ENCODE measurements at regions not wholly inside any gene's neighbourhood (a gene's known extent, or its start where the extent isn't known, plus 50 kb on each side); places are given as distances from the start of the nearest gene placed in this dataset.
"Not testable (repeated sequence)": the region's sequence is repeated elsewhere in the genome, so short reads cannot be mapped to it uniquely, and the experiment has no call there.

DNA sequence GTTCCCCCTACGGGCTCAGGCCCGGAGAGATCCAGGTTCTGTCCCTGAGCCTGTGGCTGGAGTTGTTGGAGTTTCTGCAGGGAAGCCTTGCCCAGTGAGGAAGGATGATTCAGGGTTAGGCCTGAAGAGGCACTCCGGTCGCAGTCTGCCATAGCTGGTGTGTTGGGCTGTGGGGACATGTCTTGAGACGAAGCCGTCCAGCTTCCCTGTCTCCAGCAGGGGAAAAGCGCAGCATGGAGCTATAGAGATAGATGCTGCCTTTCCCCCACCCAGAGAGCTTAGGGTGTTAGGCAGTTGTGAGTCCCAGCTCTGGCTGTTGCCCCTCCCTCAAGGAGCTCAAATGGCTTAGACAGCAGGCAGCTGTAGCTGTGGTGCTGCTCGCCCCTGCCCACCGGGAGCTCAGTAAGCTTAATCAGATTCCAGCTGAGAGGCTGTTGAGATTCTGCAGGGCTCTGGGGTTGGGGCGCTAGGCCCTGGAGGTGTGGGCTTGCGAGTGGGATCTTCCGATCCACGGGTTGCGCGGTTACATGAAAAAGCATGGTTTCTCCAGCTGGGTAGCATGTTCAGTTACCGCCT is 103.9 kb downstream of the PMAIP1 start:
- DNase-seq = no peak

DNA sequence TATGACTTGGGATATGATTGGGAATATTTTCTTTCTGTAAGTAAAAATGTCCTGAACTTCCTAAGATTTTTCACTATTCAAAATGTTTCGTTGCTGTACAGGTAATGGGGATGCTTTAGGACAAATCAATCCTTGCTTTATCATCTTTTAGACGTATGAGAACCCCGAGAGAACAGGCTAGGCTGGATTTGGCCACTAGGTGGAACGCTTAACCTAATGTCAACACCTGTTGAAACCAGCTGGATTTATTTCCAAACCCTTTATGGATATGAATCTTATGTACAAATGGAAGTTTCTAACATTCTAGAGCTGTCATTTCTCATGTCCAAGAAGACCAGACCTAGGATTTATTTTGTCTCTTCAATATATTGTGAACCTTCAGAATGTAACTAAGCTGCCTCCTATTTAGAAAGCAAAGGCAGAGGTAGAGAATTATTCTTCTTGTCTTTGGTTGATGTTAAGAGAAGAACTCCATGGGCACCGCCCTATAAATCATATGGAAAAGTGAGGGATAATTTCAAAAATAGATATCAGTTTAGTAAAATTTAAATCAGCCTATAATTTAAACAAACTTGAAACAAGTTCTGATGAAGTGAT is 96.7 kb downstream of the PMAIP1 start:
- peak; percentile 79 for DNase-seq

DNA sequence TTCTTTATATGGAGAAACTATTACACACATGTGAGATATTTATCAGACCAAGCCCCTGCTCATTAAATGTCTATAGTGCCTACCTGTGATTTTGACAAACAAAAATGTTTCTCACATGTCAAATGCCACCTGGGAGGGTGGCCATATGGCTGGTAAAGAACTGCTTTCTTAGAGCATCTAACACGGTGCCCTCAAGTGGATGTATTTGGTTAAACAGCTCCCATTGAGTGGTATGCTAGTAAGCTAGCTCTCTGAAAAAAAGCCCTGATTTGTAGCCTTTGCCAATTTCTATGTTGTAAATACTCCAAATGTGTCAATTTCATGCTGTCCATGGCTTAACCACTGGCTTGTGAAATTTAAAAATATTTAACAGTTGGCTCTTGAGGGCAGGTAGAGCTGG is 94.6 kb downstream of the PMAIP1 start:
- peak; percentile 29 for DNase-seq

DNA sequence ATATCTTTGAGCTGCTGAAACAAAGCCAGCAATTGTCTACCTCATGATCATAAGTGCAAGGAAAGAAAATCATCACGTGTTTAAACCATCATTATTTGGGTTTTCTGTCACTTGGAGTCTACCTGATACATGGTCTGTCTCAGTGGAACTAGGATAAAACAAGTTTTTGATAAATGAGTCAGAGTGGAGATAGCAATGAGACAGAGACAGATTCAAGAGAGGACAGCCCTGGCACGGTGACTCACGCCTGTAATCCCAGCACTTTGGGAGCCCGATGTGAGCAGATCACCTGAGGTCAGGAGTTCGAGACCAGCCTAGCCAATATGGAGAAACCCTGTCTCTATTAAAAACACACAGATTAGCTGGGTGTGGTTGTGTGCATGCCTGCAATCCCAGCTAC is 93.8 kb downstream of the PMAIP1 start:
- no peak for DNase-seq

DNA sequence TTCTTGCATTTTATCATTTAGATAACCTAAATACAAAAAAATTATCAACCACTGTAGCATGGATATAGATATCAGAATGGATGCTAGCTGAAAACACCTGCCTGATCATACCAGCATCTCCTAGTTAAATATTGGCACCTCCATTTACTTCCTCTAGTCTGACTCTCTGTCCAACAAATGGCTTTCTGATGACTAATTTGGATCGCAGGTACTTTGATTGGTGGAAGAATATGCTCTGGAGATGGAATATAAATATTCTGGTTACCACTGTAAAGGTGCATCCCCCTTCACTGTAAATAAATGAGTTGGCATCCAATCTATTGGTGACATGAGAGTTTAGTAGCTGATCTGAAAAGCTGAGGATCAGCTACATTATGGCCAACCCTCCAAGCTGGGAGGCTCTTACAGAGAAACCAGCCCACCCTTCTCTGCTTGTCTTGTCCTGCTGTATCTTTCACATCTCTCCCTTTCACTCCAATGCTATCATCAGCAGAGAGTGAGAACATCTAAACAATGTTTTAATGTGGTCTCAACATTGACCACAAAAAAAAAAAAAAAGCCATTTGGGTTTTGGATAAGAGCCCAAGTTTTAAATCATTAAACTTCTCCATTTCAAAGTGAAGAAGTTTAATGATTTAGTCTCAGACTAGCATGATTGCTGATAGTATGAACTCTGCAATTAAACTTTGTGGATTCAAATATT is 90.5 kb downstream of the PMAIP1 start:
- no peak for DNase-seq

DNA sequence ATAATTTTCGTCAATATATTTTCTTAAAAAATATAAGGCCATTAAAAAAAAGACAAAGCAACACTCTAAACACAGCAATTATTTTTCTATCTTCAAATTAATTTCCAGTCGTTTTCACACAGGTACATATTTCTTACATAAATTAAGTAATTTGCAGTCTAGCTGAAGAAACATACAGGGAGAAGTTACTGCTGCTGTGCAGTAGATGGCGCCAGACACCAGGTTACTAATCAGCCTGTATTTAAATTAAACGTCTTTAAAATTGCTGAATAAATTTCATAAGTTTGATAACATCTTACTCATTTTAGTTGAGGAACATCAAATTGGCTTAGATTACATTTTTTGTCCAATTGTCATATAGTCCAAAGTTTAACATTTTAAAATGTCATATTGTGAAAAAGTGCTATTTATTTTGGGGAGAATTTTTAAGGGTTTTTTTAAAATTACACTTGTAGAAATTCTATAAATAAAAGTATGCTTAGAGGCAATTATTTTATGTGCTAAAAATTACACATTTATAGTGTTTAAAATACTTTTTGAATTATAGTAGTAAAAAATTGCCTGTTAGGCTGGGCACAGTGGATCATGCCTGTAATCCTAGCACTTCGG is 88.4 kb downstream of the PMAIP1 start:
- DNase-seq = peak; percentile 34

DNA sequence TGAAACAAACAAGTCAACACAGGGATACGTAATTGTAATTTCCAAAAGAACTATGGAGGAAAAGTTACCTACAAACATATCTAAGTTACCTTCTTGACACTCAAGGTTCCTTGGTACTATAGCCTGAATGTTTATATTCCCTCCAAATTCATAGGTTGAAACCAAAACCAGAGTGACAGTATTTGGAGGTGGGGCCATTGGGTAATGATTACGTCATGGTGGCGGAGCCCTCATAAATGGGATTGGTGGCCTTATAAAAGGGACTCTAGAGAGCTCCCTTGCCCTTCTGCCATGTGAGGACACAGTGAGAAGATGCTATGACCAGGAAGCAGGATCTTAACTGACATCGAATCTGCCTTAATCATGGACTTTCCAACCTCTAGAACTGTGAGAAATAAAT is 87.3 kb downstream of the PMAIP1 start:
- no peak for DNase-seq

DNA sequence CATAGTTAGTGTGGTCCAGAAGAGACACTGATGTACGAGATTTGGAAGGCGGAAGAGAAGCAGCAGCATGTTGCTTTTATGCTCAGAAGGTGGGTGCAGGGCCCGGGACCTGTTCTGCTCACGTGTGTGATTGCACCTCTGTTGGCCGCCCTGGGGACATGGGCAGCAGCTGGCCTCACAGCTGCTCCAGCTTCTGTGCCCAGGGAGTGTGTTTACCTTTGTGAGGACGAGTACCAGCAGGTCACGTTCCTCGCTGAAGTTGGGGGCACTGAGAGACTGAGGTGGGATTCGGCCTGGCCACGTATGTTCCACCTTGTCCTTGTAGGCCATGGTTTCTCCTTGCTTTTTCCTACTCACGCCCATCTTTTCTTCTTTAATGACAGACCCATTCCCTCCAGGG is 86.3 kb downstream of the PMAIP1 start:
- DNase-seq = no peak

DNA sequence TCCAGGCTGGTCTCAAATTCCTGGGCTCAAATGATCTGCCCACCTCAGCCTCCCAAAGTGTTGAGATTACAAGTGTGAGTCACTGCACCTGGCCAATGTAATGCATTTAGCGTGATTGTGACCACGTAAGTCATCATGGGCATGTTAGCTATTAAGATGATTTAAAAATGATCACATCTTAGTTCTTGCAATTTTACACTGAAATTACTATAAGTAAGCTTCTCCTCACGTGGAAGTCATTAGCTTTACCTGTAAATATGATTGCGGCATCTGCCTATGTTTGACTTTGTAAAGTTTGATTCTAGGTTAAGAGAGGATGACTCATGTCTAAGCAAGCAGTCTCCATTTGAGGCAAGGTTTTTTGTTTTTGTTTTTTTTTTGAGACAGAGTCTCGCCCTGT is 85.5 kb downstream of the PMAIP1 start:
- DNase-seq = no peak

DNA sequence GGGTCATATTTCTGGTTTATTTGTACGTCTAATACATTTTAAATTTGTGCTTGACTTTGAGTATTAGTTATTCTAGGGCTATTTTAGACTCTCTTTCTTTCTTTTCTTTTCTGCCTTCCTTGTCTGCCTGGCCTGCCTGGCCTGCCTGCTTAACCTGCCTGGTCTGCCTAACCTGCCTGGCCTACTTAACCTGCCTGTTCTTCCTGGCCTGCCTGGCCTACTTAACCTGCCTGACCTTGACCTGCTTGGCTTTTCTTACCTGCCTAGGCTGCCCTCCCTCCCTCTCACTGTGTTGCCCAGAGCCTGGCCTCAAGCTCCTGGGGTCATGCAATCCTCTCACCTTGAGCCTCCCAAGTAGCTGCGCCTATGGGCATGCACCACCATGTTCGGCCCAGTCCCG is 83.7 kb downstream of the PMAIP1 start:
- no peak for DNase-seq

DNA sequence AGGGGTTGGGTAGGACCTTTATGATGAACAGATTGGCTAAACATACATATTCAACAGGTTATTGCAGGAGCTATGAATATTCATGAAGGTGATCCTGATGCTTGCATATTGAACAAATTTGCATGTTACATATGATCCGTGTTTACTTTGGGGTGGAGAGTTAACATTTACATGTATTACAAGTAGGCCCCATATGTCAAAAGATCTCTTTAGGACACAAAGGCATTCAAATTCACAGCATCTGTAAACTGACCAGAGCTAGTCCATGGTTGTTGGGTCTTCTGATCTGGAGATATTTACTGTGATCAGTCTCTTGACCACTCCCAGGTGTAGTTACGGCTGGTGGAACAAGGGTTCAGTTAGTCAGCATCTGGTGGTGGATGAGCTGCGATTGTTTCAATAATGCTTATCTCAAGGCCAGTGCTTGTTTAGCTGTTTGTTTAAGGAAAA is 80.4 kb downstream of the PMAIP1 start:
- no peak for DNase-seq

DNA sequence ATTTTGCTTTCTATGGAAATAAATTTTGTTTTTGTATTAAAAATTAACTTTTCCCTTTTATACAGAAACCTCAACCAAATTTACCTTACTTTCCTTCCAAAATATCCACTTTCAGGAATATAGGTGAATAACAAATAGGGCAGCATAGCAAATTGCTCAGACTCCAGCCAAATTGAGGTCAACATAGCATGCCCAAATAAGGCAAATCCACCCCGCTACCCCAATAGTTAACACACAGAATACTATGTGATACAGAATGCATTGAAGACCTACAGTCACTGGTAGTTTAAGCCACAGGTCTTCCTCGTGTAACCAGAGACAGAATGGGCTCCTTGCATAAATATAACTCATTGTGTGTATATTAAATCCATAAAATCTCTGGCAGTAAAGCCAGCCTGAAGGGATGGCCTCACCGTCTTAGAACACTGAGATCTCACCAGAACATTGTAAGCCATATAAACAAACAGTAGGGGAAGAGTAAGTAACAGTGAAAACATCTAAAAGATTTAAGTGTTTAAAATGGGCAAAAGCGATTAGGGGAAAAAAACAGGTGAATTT is 72.2 kb downstream of the PMAIP1 start:
- DNase-seq = no peak

DNA sequence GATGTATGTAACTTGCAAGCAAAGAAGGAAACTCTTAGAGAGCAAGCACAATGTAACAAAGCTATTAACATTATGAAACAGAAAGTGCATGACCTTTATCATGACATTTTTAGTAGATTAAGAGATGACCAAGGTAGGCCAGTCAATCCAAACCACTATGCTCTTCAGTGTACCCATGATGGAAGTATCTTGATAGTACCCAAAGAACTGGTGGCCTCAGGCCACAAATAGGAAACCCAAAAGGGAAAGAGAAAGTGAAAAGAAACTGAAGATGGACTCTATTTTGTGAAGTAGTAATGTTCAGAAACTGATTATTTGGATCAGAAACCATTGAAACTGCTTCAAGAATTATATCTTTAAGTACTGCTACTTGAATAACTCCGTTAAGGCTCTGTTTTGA is 71.3 kb downstream of the PMAIP1 start:
- DNase-seq = not testable (repeated sequence)

DNA sequence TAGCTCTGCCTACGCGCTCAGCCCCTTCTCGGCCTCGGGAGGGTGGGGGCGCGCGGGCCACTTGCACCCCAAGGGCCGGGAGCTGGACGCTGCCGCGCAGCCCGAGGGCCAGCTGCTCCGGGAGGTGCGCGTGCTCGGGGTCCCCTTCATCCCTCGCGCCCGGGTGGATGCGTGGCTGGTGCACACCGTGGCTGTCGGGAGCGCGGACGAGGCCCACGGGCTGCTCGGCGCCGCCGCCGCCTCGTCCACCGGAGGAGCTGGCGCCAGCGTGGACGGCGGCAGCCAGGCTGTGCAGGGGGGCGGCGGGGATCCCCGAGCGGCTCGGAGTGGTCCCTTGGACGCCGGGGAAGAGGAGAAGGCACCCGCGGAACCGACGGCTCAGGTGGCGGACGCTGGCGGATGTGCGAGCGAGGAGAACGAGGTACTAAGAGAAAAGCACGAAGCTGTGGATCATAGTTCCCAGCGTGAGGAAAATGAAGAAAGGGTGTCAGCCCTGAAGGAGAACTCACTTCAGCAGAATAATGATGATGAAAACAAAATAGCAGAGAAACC is 69.8 kb downstream of the PMAIP1 start:
- not testable (repeated sequence) for DNase-seq

DNA sequence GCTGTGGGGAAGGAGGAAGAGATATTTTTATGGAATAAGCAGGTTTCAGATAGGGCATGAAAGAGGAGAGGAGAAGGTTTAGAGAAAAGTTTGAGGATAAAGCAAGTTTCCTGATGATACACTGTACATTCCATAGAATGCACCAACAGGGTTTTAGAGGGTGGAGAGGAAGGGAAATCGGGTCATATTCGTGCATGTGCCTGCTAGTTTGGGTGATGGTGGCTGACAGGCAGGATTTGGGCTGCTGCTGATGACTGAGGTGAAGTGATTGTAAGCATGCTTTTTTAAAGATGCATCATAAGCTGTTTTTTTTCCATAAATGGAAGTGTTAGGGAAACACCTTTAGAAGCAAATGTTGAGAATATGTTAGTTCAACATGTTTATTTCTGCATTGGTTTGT is 68.8 kb downstream of the PMAIP1 start:
- no peak for DNase-seq

DNA sequence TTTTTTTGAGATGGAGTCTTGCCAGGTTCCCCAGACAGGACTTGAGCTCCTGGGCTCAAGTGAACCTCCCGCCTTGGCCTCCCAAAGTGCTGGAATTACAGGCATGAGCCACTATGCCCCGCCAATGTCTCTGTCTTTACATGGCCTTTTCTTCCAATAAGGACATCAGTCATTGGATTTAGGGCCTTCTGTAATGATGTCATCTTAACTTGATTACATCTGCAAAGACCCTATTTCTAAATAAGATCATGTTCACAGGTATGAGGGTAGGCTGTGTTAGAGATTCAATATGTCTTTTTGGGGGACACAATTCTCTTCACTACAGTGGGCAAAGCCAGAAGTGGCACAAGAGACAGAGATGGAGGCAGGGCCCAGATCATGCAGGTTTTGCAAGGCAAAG is 68.1 kb downstream of the PMAIP1 start:
- no peak for DNase-seq

DNA sequence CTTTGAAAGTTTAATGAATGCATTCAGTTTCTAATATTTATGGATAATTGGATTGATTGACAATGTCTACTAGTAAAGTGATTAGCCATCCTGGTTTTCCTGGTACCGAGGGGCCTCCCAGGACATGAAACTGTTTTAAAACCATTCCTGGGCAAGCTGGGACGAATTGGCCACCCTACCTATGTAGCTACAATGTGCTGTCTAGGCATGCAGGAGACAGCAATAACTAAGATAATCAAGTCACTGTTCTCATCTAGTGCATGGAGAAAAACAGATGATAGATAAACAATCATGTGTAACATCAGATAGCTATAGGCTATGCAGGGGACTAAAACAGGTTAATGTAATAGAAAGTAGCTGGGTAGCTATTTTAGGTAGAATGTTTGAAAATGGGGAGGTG is 67.1 kb downstream of the PMAIP1 start:
- no peak for DNase-seq

DNA sequence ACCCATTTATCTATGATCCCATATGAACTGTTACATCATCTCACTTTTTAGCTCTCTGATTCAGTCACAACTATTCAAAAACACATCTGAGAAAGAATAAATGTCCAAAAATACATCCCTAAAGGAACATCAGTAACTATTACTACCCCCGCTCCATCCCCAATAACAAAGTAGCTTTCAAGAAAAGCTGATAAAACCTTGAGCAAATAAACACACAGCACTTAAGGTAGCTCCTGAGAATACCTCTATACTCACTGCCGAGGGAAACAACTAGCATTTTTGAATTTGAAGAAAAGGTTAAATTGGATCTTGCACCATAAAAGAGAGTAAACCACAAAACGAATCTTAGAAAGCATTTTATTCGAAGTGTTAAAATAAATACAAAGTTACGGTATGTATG is 63.4 kb downstream of the PMAIP1 start:
- DNase-seq = no peak

DNA sequence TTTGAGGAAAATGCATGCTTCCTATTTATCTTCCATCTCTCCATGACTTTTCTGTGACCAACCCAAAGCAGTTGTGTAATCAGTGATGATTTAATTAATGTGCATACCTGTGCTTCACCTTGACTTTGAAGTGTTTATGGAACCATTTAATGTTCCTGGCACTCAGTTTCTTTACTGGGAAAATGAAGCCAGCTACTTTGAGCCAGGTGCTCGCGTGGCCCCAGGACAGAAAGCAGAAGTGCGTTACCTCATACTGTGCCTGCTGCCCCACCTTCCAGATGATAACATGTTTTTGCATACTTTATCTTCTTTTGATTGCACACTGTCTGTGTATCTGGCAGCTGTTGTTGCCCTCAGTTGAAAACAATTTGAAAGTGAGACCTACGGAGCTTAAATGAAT is 61.3 kb downstream of the PMAIP1 start:
- DNase-seq = peak; percentile 74

DNA sequence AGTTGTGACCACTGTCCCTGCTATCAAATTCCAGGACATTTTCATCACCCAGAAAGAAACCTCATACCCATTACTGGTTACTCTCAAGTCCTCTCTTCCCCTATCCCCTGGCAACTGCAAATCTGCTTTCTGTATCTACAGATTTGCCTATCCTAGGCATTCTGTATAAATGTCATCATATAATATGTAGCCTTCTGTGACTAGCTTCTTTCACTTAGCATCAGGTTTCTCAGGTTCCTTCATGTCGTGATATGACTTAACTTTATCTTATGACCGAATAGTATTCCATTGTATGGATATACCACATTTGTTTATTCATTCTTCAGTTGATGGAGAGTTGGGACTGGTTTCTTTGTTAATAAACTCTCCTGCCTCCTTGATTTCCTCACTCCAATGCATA is 60.5 kb downstream of the PMAIP1 start:
- no peak for DNase-seq

DNA sequence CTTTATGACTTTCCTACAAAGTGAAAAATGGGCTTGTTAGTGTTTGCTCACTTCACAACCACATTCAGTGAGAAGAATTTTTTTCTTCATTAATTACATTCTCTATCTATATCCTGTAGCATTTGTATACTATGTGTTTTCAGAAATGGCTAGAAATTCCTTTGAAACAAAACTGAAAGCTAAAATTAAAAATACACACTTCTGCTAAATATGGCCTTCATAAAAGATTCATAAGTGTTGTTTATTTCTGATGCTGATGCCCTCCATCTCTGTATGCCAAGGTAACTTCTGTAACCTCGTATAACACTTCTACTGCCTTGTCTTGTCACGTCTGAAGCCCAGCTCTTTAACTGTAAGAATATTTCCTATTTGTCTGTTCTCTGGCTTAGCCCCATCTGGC is 59.8 kb downstream of the PMAIP1 start:
- no peak for DNase-seq

DNA sequence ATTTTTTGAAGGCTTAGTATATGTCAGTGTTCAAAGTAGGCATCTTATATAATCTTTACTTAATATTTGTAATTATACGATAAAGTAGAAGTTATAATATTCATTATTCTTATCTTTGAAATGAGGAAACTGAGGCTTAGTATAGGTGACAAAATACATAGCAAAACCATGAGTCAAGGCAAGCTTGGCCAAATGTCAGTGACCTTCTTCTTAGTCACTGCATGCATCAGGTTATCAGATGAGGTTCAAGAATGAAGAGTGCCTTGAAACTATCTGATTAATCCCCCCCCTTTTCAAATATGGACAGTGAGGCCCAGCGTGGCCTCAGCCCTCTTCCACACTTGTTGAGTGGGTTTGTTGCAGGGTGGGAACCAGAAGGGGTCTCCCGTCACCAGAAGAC is 59.3 kb downstream of the PMAIP1 start:
- no peak for DNase-seq

DNA sequence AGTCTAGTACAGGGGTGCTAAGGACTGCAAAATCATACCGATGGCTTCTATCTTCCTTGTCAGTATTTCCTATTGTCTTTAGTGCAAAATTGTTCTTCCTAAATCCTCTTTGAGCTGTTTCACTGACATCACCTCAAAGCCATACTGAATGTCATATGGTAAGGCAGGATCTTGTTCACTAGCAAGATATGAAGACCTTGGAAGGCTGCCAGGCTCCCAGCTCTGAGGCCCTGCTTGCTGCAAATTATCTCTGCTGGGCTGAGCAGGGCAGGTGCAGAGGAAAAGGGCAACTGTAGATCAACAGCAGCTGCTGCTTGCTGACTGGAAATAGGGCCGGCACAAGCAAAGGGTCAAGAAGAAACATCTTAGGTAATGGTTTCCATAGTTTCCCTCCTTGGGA is 58.2 kb downstream of the PMAIP1 start:
- peak; percentile 99 for DNase-seq

DNA sequence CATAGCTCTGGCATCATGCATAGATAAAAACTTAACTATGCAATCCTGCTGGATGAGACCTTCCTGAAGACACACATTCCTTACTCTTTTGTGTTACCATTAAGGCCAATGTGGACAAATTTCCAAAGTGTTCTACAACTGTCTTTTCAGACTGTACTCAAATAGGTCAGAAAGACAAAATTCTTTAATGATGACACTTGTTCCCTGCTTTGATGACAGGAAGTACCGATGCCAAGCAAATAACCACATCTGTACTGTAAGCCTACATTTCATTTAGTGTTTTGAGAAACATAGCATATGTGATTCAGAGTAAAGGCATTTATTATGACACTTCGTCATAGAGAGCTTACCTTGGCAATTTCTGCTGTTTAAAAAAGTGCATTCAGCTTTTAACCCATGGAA is 55.0 kb downstream of the PMAIP1 start:
- no peak for DNase-seq

Data from COR-L47 (cell line).